PC-9 (cell line): ENCODE measurements at regions not wholly inside any gene's neighbourhood (a gene's known extent, or its start where the extent isn't known, plus 50 kb on each side); places are given as distances from the start of the nearest gene placed in this dataset.

ENCODE experiments used
- BruUV-seq: library from RNA; stranded (reverse); fragments of 400-500 nt; replicated peaks from 2 replicates; lab custom pipeline; 2021; lab: Mats Ljungman, UMichigan
- CTCF ChIA-PET: fragments of 300-600 bp; sonication (Branson Sonifier 250); formaldehyde crosslinking; loops from one replicate; lab custom pipeline; 2022; ENCODE audit warnings: antibody characterized with exemption; lab: Charles Lee
- POLR2A ChIA-PET: fragments of 300-600 bp; sonication (Branson Sonifier 250); formaldehyde crosslinking; loops from one replicate; lab custom pipeline; 2022; ENCODE audit warnings: antibody characterized with exemption; ENCODE audit not compliant: unreplicated experiment; lab: Charles Lee
- DNase-seq, 2 experiments: peaks; one replicate each; pipeline versions ENCODE4 v3.0.0 to v3.0.0-alpha.2; 2015 to 2022; ENCODE audit warnings: mixed read lengths in 1 of 2
- H2AFZ ChIP-seq: fragments of 200-600 bp; sonication (generic); 2 replicates; pipeline ENCODE4 v1.8.1; 2017; ENCODE audit warnings: antibody characterized with exemption
- H3F3A ChIP-seq: fragments of 200-600 bp; sonication (generic); 2 replicates; pipeline ENCODE4 v1.8.1; 2017; ENCODE audit warnings: antibody characterized with exemption, mild to moderate bottlenecking, low read depth; ENCODE audit not compliant: insufficient read depth
- H3K27ac ChIP-seq: fragments of 200-600 bp; sonication (generic); 2 replicates; pipeline ENCODE4 v1.6.1; 2016; ENCODE audit warnings: mixed run types
- H3K27me3 ChIP-seq: fragments of 200-600 bp; sonication (generic); 2 replicates; pipeline ENCODE4 v1.6.1; 2016; ENCODE audit warnings: low read depth, mixed run types; ENCODE audit not compliant: insufficient read depth
- H3K36me3 ChIP-seq: fragments of 200-600 bp; sonication (generic); 2 replicates; pipeline ENCODE4 v1.6.1; 2016; ENCODE audit warnings: low read depth, mixed run types
- H3K4me1 ChIP-seq: fragments of 200-600 bp; sonication (generic); replicated peaks from 2 replicates; pipeline ENCODE4 v1.6.1; 2016; ENCODE audit warnings: mixed run types; ENCODE audit not compliant: insufficient read depth
- H3K4me2 ChIP-seq: fragments of 200-600 bp; sonication (generic); 2 replicates; pipeline ENCODE4 v1.6.1; 2017; ENCODE audit warnings: mixed run types
- H3K4me3 ChIP-seq: fragments of 200-600 bp; sonication (generic); 2 replicates; pipeline ENCODE4 v1.6.1; 2016; ENCODE audit warnings: mixed run types
- H3K79me2 ChIP-seq: fragments of 200-600 bp; sonication (generic); 2 replicates; pipeline ENCODE4 v1.6.1; 2017; ENCODE audit warnings: low read depth, mixed run types
- H3K9me2 ChIP-seq: fragments of 200-600 bp; sonication (generic); 2 replicates; pipeline ENCODE4 v1.8.1; 2017; ENCODE audit warnings: mild to moderate bottlenecking; ENCODE audit not compliant: insufficient read depth
- H3K9me3 ChIP-seq: fragments of 200-600 bp; sonication (generic); 2 replicates; pipeline ENCODE4 v1.8.1; 2016; ENCODE audit warnings: low read depth; ENCODE audit not compliant: insufficient read depth
- H4K20me1 ChIP-seq: fragments of 200-600 bp; sonication (generic); 2 replicates; pipeline ENCODE4 v1.8.1; 2017; ENCODE audit not compliant: insufficient read depth
- EZH2 ChIP-seq: fragments of 200-600 bp; sonication (generic); IDR thresholded peaks from 2 replicates; pipeline ENCODE4 v1.8.0; 2017; ENCODE audit warnings: antibody characterized with exemption, low read depth
- intact Hi-C: fragments of 100-400 bp; cut with micrococcal nuclease; formaldehyde crosslinking; loops from one replicate; pipeline ENCODE4 v1.10.0; 2022; ENCODE audit not compliant: unreplicated experiment
- TF ChIP-seq, protein P1 (sequence below): fragments of 200-600 bp; sonication (generic); conservative IDR thresholded peaks from 2 replicates; pipeline ENCODE4 v1.6.1; 2017; ENCODE audit warnings: mixed run types, antibody characterized with exemption, mild to moderate bottlenecking, moderate library complexity

DNA sequence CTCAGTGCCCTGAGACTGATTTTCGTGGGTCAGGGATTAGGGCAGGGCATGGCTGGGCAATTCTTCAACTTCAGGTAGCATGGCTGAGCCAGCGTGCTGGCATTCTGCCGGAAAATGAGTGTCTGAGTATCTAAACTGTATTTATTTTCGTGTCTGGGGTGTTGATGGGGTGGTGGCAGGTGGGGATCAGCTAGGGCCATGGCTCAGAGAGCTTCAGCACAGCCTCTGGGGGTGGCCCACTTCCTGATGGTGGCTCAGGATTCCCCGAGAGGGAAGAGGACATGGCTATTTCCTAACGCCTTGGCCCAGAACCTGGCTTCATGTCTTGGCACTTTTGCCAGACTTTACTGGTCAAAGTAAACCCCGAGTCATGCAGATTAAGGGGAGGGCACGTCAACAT lies 260.5 kb downstream of the GADD45G start:
- Histone ChIP-seq H2AFZ (no peak overlapping the region), H4K20me1 (no peaks in the 10 kb centered on the region), H3F3A (no peaks in the 10 kb centered on the region), H3K4me2 (no peak overlapping the region), H3K4me1 (no peaks in the 10 kb centered on the region), H3K9me3 (no peaks in the 10 kb centered on the region), H3K36me3 (no peaks in the 10 kb centered on the region), H3K4me3 (no peak overlapping the region), H3K79me2 (no peaks in the 10 kb centered on the region), H3K27me3 (peaks cover 83% of the 10 kb centered on the region), H3K27ac (no peak overlapping the region), H3K9me2 (no peaks in the 10 kb centered on the region)
- no peak for DNase-seq
- intact Hi-C loops: no loop called here
- TF ChIP-seq, protein P1, sequence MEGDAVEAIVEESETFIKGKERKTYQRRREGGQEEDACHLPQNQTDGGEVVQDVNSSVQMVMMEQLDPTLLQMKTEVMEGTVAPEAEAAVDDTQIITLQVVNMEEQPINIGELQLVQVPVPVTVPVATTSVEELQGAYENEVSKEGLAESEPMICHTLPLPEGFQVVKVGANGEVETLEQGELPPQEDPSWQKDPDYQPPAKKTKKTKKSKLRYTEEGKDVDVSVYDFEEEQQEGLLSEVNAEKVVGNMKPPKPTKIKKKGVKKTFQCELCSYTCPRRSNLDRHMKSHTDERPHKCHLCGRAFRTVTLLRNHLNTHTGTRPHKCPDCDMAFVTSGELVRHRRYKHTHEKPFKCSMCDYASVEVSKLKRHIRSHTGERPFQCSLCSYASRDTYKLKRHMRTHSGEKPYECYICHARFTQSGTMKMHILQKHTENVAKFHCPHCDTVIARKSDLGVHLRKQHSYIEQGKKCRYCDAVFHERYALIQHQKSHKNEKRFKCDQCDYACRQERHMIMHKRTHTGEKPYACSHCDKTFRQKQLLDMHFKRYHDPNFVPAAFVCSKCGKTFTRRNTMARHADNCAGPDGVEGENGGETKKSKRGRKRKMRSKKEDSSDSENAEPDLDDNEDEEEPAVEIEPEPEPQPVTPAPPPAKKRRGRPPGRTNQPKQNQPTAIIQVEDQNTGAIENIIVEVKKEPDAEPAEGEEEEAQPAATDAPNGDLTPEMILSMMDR: no peak
- no peak for TF ChIP-seq EZH2
- CTCF ChIA-PET: no interaction called here
- BruUV-seq: no TSS peak
- POLR2A ChIA-PET: no interaction called here

DNA sequence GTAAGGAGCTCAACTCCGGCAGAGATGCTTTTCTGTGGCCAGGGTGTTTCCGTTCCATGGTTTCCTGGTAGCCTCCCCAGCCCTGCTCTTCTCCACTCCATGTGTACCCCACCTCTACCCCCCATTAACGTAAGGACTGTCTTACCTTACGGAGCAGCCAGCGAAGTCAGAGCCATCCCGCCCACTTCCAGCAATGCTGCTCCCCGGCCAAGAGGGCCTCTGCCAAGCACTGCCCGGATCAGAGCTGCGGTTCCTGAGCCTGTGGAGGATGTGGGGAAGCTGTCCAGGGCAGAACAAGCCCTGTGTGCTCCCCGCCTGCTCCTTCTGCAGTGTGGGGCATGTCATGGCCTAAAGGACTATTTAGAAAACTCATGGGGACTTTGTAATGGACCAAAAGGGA lies 261.2 kb downstream of the GADD45G start:
- no peak for DNase-seq
- POLR2A ChIA-PET: no interaction called here
- Histone ChIP-seq H3K79me2 (no peaks in the 10 kb centered on the region), H3K4me1 (no peaks in the 10 kb centered on the region), H3K9me2 (no peaks in the 10 kb centered on the region), H3K4me2 (no peak overlapping the region), H3K36me3 (no peaks in the 10 kb centered on the region), H3K27ac (no peak overlapping the region), H3K4me3 (no peak overlapping the region), H3K9me3 (no peaks in the 10 kb centered on the region), H2AFZ (no peak overlapping the region), H3F3A (no peaks in the 10 kb centered on the region), H4K20me1 (no peaks in the 10 kb centered on the region), H3K27me3 (peaks cover 83% of the 10 kb centered on the region)
- intact Hi-C loops: no loop called here
- no TSS peak for BruUV-seq
- no peak for TF ChIP-seq EZH2
- TF ChIP-seq, protein P1: no peak
- CTCF ChIA-PET: no interaction called here

GRCh38 chr9:89866701-89867100 lies 261.9 kb downstream of the GADD45G start:
- no peak for TF ChIP-seq EZH2
- TF ChIP-seq, protein P1: no peak

More at GRCh38 chr9:89866701-89867100, 261.9 kb downstream of the GADD45G start:
- H3K4me2 ChIP-seq: no peak overlapping the region
- H3K27ac ChIP-seq: no peak overlapping the region
- ChIA-PET POLR2A (no interaction called here), CTCF (no interaction called here)
- no peaks in the 10 kb centered on the region for H3K79me2 ChIP-seq
- no peak overlapping the region for H2AFZ ChIP-seq
- no peaks in the 10 kb centered on the region for H3K36me3 ChIP-seq
- BruUV-seq: no TSS peak
- H3K9me3 ChIP-seq: no peaks in the 10 kb centered on the region
- H4K20me1 ChIP-seq: no peaks in the 10 kb centered on the region
- peaks cover 88% of the 10 kb centered on the region for H3K27me3 ChIP-seq
- H3F3A ChIP-seq: no peaks in the 10 kb centered on the region
- no peaks in the 10 kb centered on the region for H3K4me1 ChIP-seq
- H3K9me2 ChIP-seq: no peaks in the 10 kb centered on the region
- intact Hi-C loops: no loop called here
- no peak for DNase-seq
- no peak overlapping the region for H3K4me3 ChIP-seq
